OCI-LY1 (cell line): ENCODE measurements at regions not wholly inside any gene's neighbourhood (a gene's known extent, or its start where the extent isn't known, plus 50 kb on each side); places are given as distances from the start of the nearest gene placed in this dataset.

Experiments
- EZH2 ChIP-seq: fragments of 200-600 bp; sonication (generic), shearing (Covaris generic); IDR thresholded peaks from 2 replicates; pipeline ENCODE4 v1.8.0; 2017; ENCODE audit warnings: borderline replicate concordance, mixed run types, mild to moderate bottlenecking, antibody characterized with exemption, low read length, moderate library complexity, mixed read lengths
- TF ChIP-seq, protein P1 (sequence below): fragments of 200-600 bp; sonication (generic), shearing (Covaris generic); IDR thresholded peaks from 2 replicates; pipeline ENCODE4 v1.5.1; 2017; ENCODE audit warnings: mild to moderate bottlenecking, antibody characterized with exemption, low read length, moderate library complexity, mixed read lengths

DNA sequence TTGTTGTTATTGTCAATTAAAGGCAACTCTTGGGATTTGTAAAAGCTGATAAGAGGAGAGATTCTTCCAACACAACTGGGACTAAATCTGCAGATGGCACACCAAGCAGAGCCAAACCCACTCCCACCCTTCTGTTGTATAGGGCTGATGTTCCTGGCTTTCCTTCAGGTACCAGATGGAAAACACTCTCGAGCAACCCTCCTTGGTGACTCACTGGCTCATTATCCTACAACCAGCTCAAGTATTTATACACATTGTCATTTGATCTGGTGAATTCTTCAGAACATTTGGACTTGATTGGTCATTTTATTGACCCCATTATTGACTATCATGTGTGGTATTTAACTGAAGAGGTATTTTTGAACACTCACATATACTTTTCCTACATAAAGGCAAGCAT, 190.3 kb upstream of the PCSK2 start:
- TF ChIP-seq, protein P1, sequence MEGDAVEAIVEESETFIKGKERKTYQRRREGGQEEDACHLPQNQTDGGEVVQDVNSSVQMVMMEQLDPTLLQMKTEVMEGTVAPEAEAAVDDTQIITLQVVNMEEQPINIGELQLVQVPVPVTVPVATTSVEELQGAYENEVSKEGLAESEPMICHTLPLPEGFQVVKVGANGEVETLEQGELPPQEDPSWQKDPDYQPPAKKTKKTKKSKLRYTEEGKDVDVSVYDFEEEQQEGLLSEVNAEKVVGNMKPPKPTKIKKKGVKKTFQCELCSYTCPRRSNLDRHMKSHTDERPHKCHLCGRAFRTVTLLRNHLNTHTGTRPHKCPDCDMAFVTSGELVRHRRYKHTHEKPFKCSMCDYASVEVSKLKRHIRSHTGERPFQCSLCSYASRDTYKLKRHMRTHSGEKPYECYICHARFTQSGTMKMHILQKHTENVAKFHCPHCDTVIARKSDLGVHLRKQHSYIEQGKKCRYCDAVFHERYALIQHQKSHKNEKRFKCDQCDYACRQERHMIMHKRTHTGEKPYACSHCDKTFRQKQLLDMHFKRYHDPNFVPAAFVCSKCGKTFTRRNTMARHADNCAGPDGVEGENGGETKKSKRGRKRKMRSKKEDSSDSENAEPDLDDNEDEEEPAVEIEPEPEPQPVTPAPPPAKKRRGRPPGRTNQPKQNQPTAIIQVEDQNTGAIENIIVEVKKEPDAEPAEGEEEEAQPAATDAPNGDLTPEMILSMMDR: no peak
- TF ChIP-seq EZH2: no peak
